OCI-LY1 (cell line): ENCODE measurements at regions not wholly inside any gene's neighbourhood (a gene's known extent, or its start where the extent isn't known, plus 50 kb on each side); places are given as distances from the start of the nearest gene placed in this dataset.

Source experiments
- H2AFZ ChIP-seq: fragments of 200-600 bp; sonication (generic), shearing (Covaris generic); 2 replicates; pipeline ENCODE4 v1.6.0; 2014; ENCODE audit warnings: antibody characterized with exemption, mild to moderate bottlenecking, low read length
- H3F3A ChIP-seq: fragments of 200-600 bp; sonication (generic), shearing (Covaris generic); 2 replicates; pipeline ENCODE4 v1.6.0; 2014; ENCODE audit warnings: mild to moderate bottlenecking, antibody characterized with exemption, low read length, moderate library complexity; ENCODE audit not compliant: insufficient read depth
- H3K27ac ChIP-seq: fragments of 200-600 bp; sonication (generic); 2 replicates; pipeline ENCODE4 v1.5.1; 2014; ENCODE audit warnings: low read length, mixed run types, mild to moderate bottlenecking, low read depth; ENCODE audit not compliant: poor library complexity, severe bottlenecking
- H3K27me3 ChIP-seq: fragments of 200-600 bp; sonication (generic); 2 replicates; pipeline ENCODE4 v1.6.0; 2014; ENCODE audit warnings: antibody characterized with exemption, mild to moderate bottlenecking, low read length, moderate library complexity; ENCODE audit not compliant: insufficient read depth
- H3K36me3 ChIP-seq: fragments of 200-600 bp; sonication (generic); 2 replicates; pipeline ENCODE4 v1.6.1; 2014; ENCODE audit warnings: mild to moderate bottlenecking, antibody characterized with exemption, low read length, moderate library complexity, mixed read lengths; ENCODE audit not compliant: insufficient read depth
- H3K4me1 ChIP-seq: fragments of 200-600 bp; sonication (generic); 2 replicates; pipeline ENCODE4 v1.5.1; 2014; ENCODE audit warnings: mild to moderate bottlenecking, low read length, moderate library complexity; ENCODE audit not compliant: insufficient read depth, severe bottlenecking
- H3K4me2 ChIP-seq: fragments of 200-600 bp; sonication (generic), shearing (Covaris generic); 2 replicates; pipeline ENCODE4 v1.6.1; 2014; ENCODE audit warnings: low read length
- H3K4me3 ChIP-seq: fragments of 200-600 bp; sonication (generic); 2 replicates; pipeline ENCODE4 v1.5.1; 2014; ENCODE audit warnings: low read length, low read depth, mild to moderate bottlenecking, mixed read lengths; ENCODE audit not compliant: poor library complexity, severe bottlenecking
- H3K79me2 ChIP-seq: fragments of 200-600 bp; shearing (Covaris generic); 2 replicates; pipeline ENCODE4 v1.6.1; 2016; ENCODE audit warnings: mixed run types, low read length, mixed read lengths; ENCODE audit not compliant: insufficient read depth
- H3K9ac ChIP-seq: fragments of 200-600 bp; sonication (generic), shearing (Covaris generic); 2 replicates; pipeline ENCODE4 v1.6.1; 2014; ENCODE audit warnings: mild to moderate bottlenecking, low read length, mixed read lengths
- H3K9me2 ChIP-seq: fragments of 200-600 bp; sonication (generic), shearing (Covaris generic); 2 replicates; pipeline ENCODE4 v1.6.1; 2014; ENCODE audit warnings: low read depth, mild to moderate bottlenecking, low read length, mixed read lengths
- H3K9me3 ChIP-seq: fragments of 200-600 bp; shearing (Covaris generic); 2 replicates; pipeline ENCODE4 v1.6.1; 2014; ENCODE audit warnings: low read length, mixed read lengths
- H4K20me1 ChIP-seq: fragments of 200-600 bp; sonication (generic), shearing (Covaris generic); 2 replicates; pipeline ENCODE4 v1.6.0; 2016; ENCODE audit warnings: mild to moderate bottlenecking, low read length; ENCODE audit not compliant: insufficient read depth
- EZH2 ChIP-seq: fragments of 200-600 bp; sonication (generic), shearing (Covaris generic); IDR thresholded peaks from 2 replicates; pipeline ENCODE4 v1.8.0; 2017; ENCODE audit warnings: borderline replicate concordance, mixed run types, mild to moderate bottlenecking, antibody characterized with exemption, low read length, moderate library complexity, mixed read lengths
- TF ChIP-seq, protein P1 (sequence below): fragments of 200-600 bp; sonication (generic), shearing (Covaris generic); IDR thresholded peaks from 2 replicates; pipeline ENCODE4 v1.5.1; 2017; ENCODE audit warnings: mild to moderate bottlenecking, antibody characterized with exemption, low read length, moderate library complexity, mixed read lengths

DNA sequence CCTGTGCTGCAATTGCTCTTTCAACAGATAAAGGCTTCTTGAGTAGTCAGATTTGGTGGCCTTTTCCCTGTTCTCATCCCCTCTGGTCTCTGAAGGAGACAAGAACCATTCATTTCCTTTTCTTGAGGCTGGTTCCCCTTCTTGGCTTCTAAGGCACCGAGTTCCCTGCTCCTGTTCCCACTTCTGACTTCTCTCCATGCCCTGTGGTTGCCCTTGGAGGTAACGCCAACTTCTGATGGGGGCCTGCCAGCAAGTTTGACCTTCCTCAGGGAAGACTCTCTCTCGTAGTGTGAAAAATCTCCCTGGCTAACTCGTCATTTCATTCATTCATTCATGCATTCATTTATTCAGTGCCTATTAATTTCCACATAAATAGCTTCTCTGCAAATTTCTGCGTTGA lies 302.4 kb upstream of the SOX11 start:
- Histone ChIP-seq H3K4me3 (no peak overlapping the region), H3K27ac (no peak overlapping the region), H3K9me2 (no peaks in the 10 kb centered on the region), H2AFZ (no peak overlapping the region), H3K4me1 (no peaks in the 10 kb centered on the region), H3K9me3 (no peaks in the 10 kb centered on the region), H3K79me2 (no peaks in the 10 kb centered on the region), H3K36me3 (no peaks in the 10 kb centered on the region), H4K20me1 (no peaks in the 10 kb centered on the region), H3K27me3 (no peaks in the 10 kb centered on the region), H3F3A (no peaks in the 10 kb centered on the region), H3K9ac (no peak overlapping the region), H3K4me2 (no peak overlapping the region)
- TF ChIP-seq, protein P1, sequence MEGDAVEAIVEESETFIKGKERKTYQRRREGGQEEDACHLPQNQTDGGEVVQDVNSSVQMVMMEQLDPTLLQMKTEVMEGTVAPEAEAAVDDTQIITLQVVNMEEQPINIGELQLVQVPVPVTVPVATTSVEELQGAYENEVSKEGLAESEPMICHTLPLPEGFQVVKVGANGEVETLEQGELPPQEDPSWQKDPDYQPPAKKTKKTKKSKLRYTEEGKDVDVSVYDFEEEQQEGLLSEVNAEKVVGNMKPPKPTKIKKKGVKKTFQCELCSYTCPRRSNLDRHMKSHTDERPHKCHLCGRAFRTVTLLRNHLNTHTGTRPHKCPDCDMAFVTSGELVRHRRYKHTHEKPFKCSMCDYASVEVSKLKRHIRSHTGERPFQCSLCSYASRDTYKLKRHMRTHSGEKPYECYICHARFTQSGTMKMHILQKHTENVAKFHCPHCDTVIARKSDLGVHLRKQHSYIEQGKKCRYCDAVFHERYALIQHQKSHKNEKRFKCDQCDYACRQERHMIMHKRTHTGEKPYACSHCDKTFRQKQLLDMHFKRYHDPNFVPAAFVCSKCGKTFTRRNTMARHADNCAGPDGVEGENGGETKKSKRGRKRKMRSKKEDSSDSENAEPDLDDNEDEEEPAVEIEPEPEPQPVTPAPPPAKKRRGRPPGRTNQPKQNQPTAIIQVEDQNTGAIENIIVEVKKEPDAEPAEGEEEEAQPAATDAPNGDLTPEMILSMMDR, result no peak
- TF ChIP-seq EZH2, result no peak

- H3K9ac ChIP-seq, result no peak overlapping the region
- no peak overlapping the region for H3K4me2 ChIP-seq
- H3F3A ChIP-seq, result no peaks in the 10 kb centered on the region
- TF ChIP-seq EZH2, result no peak
- TF ChIP-seq, protein P1, result no peak
- H3K27me3 ChIP-seq, result no peaks in the 10 kb centered on the region
- H4K20me1 ChIP-seq, result no peaks in the 10 kb centered on the region
- H2AFZ ChIP-seq, result no peak overlapping the region
- no peaks in the 10 kb centered on the region for H3K9me3 ChIP-seq
- no peaks in the 10 kb centered on the region for H3K9me2 ChIP-seq
- H3K79me2 ChIP-seq, result no peaks in the 10 kb centered on the region
- no peak overlapping the region for H3K27ac ChIP-seq
- no peak overlapping the region for H3K4me3 ChIP-seq
- H3K36me3 ChIP-seq, result no peaks in the 10 kb centered on the region
- no peaks in the 10 kb centered on the region for H3K4me1 ChIP-seq
Observed at GRCh38 chr2:5391362-5391761, 300.8 kb upstream of the SOX11 start.

- Histone ChIP-seq H3K4me2 (no peak overlapping the region), H3K36me3 (no peaks in the 10 kb centered on the region), H3K4me1 (no peaks in the 10 kb centered on the region), H3K79me2 (no peaks in the 10 kb centered on the region), H3K4me3 (no peak overlapping the region), H3K9me2 (no peaks in the 10 kb centered on the region), H3F3A (no peaks in the 10 kb centered on the region), H3K27me3 (no peaks in the 10 kb centered on the region), H2AFZ (no peak overlapping the region), H3K9ac (no peak overlapping the region), H4K20me1 (no peaks in the 10 kb centered on the region), H3K27ac (no peak overlapping the region), H3K9me3 (no peaks in the 10 kb centered on the region)
- TF ChIP-seq, protein P1, result no peak
- TF ChIP-seq EZH2, result no peak
Observed at GRCh38 chr2:5392658-5393057, 299.5 kb upstream of the SOX11 start.
